ENCODE measurements at regions not wholly inside any gene's neighbourhood (a gene's known extent, or its start where the extent isn't known, plus 50 kb on each side); places are given as distances from the start of the nearest gene placed in this dataset.
"Not testable (repeated sequence)": the region's sequence is repeated elsewhere in the genome, so short reads cannot be mapped to it uniquely, and the experiment has no call there.

- Histone ChIP-seq H3K27me3 (ENCODE audit: control insufficient read depth in 1 of 2, insufficient read depth in 2 of 2, low read length in 2 of 2) (no peaks in the 10 kb centered on the region), H3K9ac (ENCODE audit: low read depth in 1 of 2, low read length in 2 of 2) (no peak overlapping the region), H3K9me3 (ENCODE audit: control insufficient read depth in 1 of 2, low read length in 2 of 2) (peaks cover 0 to 4% of the 10 kb centered on the region in 2 donors), H3K27ac (ENCODE audit: low read depth, low read length) (no peak overlapping the region), H3K4me3 (ENCODE audit: low read depth in 1 of 2, low read length in 2 of 2) (no peak overlapping the region), H3K4me1 (ENCODE audit: control insufficient read depth in 1 of 2, insufficient read depth in 2 of 2, low read length in 2 of 2) (no peaks in the 10 kb centered on the region), H3K36me3 (ENCODE audit: control insufficient read depth in 1 of 2, insufficient read depth in 2 of 2, low read length in 2 of 2) (no peaks in the 10 kb centered on the region)
Observed at GRCh38 chr5:36778336-36778735, 98.2 kb upstream of the NIPBL start.

GRCh38 chr5:36782612-36783011 lies 94.0 kb upstream of the NIPBL start:
- not testable (repeated sequence) for H3K4me3 ChIP-seq (ENCODE audit: low read depth in 1 of 2, low read length in 2 of 2); H3K27ac ChIP-seq (ENCODE audit: low read depth, low read length); H3K36me3 ChIP-seq (ENCODE audit: control insufficient read depth in 1 of 2, insufficient read depth in 2 of 2, low read length in 2 of 2); H3K27me3 ChIP-seq (ENCODE audit: control insufficient read depth in 1 of 2, insufficient read depth in 2 of 2, low read length in 2 of 2); H3K9ac ChIP-seq (ENCODE audit: low read depth in 1 of 2, low read length in 2 of 2); H3K9me3 ChIP-seq (ENCODE audit: control insufficient read depth in 1 of 2, low read length in 2 of 2)
- H3K4me1 ChIP-seq (ENCODE audit: control insufficient read depth in 1 of 2, insufficient read depth in 2 of 2, low read length in 2 of 2), result peaks cover 11 to 14% of the 10 kb centered on the region in 2 donors

- Histone ChIP-seq H3K36me3 (ENCODE audit: control insufficient read depth in 1 of 2, insufficient read depth in 2 of 2, low read length in 2 of 2) (no peaks in the 10 kb centered on the region), H3K9me3 (ENCODE audit: control insufficient read depth in 1 of 2, low read length in 2 of 2) (no peaks in the 10 kb centered on the region), H3K27me3 (ENCODE audit: control insufficient read depth in 1 of 2, insufficient read depth in 2 of 2, low read length in 2 of 2) (no peaks in the 10 kb centered on the region), H3K4me1 (ENCODE audit: control insufficient read depth in 1 of 2, insufficient read depth in 2 of 2, low read length in 2 of 2) (peaks cover 21 to 26% of the 10 kb centered on the region in 2 donors), H3K9ac (ENCODE audit: low read depth in 1 of 2, low read length in 2 of 2) (no peak overlapping the region), H3K4me3 (ENCODE audit: low read depth in 1 of 2, low read length in 2 of 2) (peak overlapping the region in 1 of 2 donors; percentile 9), H3K27ac (ENCODE audit: low read depth, low read length) (no peak overlapping the region)
Observed at GRCh38 chr5:36786448-36787012, 90.0 kb upstream of the NIPBL start.

GRCh38 chr5:36787365-36788093 lies 89.0 kb upstream of the NIPBL start:
- Histone ChIP-seq H3K9ac (ENCODE audit: low read depth in 1 of 2, low read length in 2 of 2) (no peak overlapping the region), H3K4me1 (ENCODE audit: control insufficient read depth in 1 of 2, insufficient read depth in 2 of 2, low read length in 2 of 2) (peaks cover 21 to 26% of the 10 kb centered on the region in 2 donors), H3K4me3 (ENCODE audit: low read depth in 1 of 2, low read length in 2 of 2) (no peak overlapping the region), H3K36me3 (ENCODE audit: control insufficient read depth in 1 of 2, insufficient read depth in 2 of 2, low read length in 2 of 2) (no peaks in the 10 kb centered on the region), H3K27me3 (ENCODE audit: control insufficient read depth in 1 of 2, insufficient read depth in 2 of 2, low read length in 2 of 2) (no peaks in the 10 kb centered on the region), H3K9me3 (ENCODE audit: control insufficient read depth in 1 of 2, low read length in 2 of 2) (no peaks in the 10 kb centered on the region), H3K27ac (ENCODE audit: low read depth, low read length) (no peak overlapping the region)

GRCh38 chr5:36790847-36791246 lies 85.7 kb upstream of the NIPBL start:
- H3K27me3 ChIP-seq (ENCODE audit: control insufficient read depth in 1 of 2, insufficient read depth in 2 of 2, low read length in 2 of 2), result no peaks in the 10 kb centered on the region
- no peaks in the 10 kb centered on the region for H3K9me3 ChIP-seq (ENCODE audit: control insufficient read depth in 1 of 2, low read length in 2 of 2)
- H3K36me3 ChIP-seq (ENCODE audit: control insufficient read depth in 1 of 2, insufficient read depth in 2 of 2, low read length in 2 of 2), result no peaks in the 10 kb centered on the region
- H3K4me3 ChIP-seq (ENCODE audit: low read depth in 1 of 2, low read length in 2 of 2), result no peak overlapping the region
- peaks cover 21 to 24% of the 10 kb centered on the region in 2 donors for H3K4me1 ChIP-seq (ENCODE audit: control insufficient read depth in 1 of 2, insufficient read depth in 2 of 2, low read length in 2 of 2)
- no peak overlapping the region for H3K9ac ChIP-seq (ENCODE audit: low read depth in 1 of 2, low read length in 2 of 2)
- H3K27ac ChIP-seq (ENCODE audit: low read depth, low read length), result no peak overlapping the region

- Histone ChIP-seq H3K4me3 (ENCODE audit: low read depth in 1 of 2, low read length in 2 of 2) (no peak overlapping the region), H3K27ac (ENCODE audit: low read depth, low read length) (no peak overlapping the region), H3K27me3 (ENCODE audit: control insufficient read depth in 1 of 2, insufficient read depth in 2 of 2, low read length in 2 of 2) (no peaks in the 10 kb centered on the region), H3K9me3 (ENCODE audit: control insufficient read depth in 1 of 2, low read length in 2 of 2) (no peaks in the 10 kb centered on the region), H3K4me1 (ENCODE audit: control insufficient read depth in 1 of 2, insufficient read depth in 2 of 2, low read length in 2 of 2) (peaks cover 10 to 12% of the 10 kb centered on the region in 2 donors), H3K36me3 (ENCODE audit: control insufficient read depth in 1 of 2, insufficient read depth in 2 of 2, low read length in 2 of 2) (no peaks in the 10 kb centered on the region), H3K9ac (ENCODE audit: low read depth in 1 of 2, low read length in 2 of 2) (no peak overlapping the region)
Observed at GRCh38 chr5:36792560-36793180, 83.9 kb upstream of the NIPBL start.

- H3K4me3 ChIP-seq (ENCODE audit: low read depth in 1 of 2, low read length in 2 of 2), result no peak overlapping the region
- H3K27ac ChIP-seq (ENCODE audit: low read depth, low read length), result no peak overlapping the region
- no peaks in the 10 kb centered on the region for H3K36me3 ChIP-seq (ENCODE audit: control insufficient read depth in 1 of 2, insufficient read depth in 2 of 2, low read length in 2 of 2)
- no peaks in the 10 kb centered on the region for H3K9me3 ChIP-seq (ENCODE audit: control insufficient read depth in 1 of 2, low read length in 2 of 2)
- no peaks in the 10 kb centered on the region for H3K4me1 ChIP-seq (ENCODE audit: control insufficient read depth in 1 of 2, insufficient read depth in 2 of 2, low read length in 2 of 2)
- no peaks in the 10 kb centered on the region for H3K27me3 ChIP-seq (ENCODE audit: control insufficient read depth in 1 of 2, insufficient read depth in 2 of 2, low read length in 2 of 2)
- no peak overlapping the region for H3K9ac ChIP-seq (ENCODE audit: low read depth in 1 of 2, low read length in 2 of 2)
Observed at GRCh38 chr5:36795366-36795765, 81.2 kb upstream of the NIPBL start.

- H3K9me3 ChIP-seq (ENCODE audit: control insufficient read depth in 1 of 2, low read length in 2 of 2), result no peaks in the 10 kb centered on the region
- no peak overlapping the region for H3K27ac ChIP-seq (ENCODE audit: low read depth, low read length)
- H3K4me1 ChIP-seq (ENCODE audit: control insufficient read depth in 1 of 2, insufficient read depth in 2 of 2, low read length in 2 of 2), result no peaks in the 10 kb centered on the region
- H3K4me3 ChIP-seq (ENCODE audit: low read depth in 1 of 2, low read length in 2 of 2), result no peak overlapping the region
- H3K9ac ChIP-seq (ENCODE audit: low read depth in 1 of 2, low read length in 2 of 2), result no peak overlapping the region
- H3K27me3 ChIP-seq (ENCODE audit: control insufficient read depth in 1 of 2, insufficient read depth in 2 of 2, low read length in 2 of 2), result no peaks in the 10 kb centered on the region
- H3K36me3 ChIP-seq (ENCODE audit: control insufficient read depth in 1 of 2, insufficient read depth in 2 of 2, low read length in 2 of 2), result no peaks in the 10 kb centered on the region
Observed at GRCh38 chr5:36796155-36796554, 80.4 kb upstream of the NIPBL start.

GRCh38 chr5:36801523-36801922 lies 75.0 kb upstream of the NIPBL start:
- H3K9ac ChIP-seq (ENCODE audit: low read depth in 1 of 2, low read length in 2 of 2), result no peak overlapping the region
- no peak overlapping the region for H3K27ac ChIP-seq (ENCODE audit: low read depth, low read length)
- no peaks in the 10 kb centered on the region for H3K9me3 ChIP-seq (ENCODE audit: control insufficient read depth in 1 of 2, low read length in 2 of 2)
- peaks cover 0 to 8% of the 10 kb centered on the region in 2 donors for H3K4me1 ChIP-seq (ENCODE audit: control insufficient read depth in 1 of 2, insufficient read depth in 2 of 2, low read length in 2 of 2)
- H3K27me3 ChIP-seq (ENCODE audit: control insufficient read depth in 1 of 2, insufficient read depth in 2 of 2, low read length in 2 of 2), result no peaks in the 10 kb centered on the region
- H3K36me3 ChIP-seq (ENCODE audit: control insufficient read depth in 1 of 2, insufficient read depth in 2 of 2, low read length in 2 of 2), result no peaks in the 10 kb centered on the region
- no peak overlapping the region for H3K4me3 ChIP-seq (ENCODE audit: low read depth in 1 of 2, low read length in 2 of 2)

GRCh38 chr5:36802187-36802586 lies 74.4 kb upstream of the NIPBL start:
- no peak overlapping the region for H3K9ac ChIP-seq (ENCODE audit: low read depth in 1 of 2, low read length in 2 of 2)
- H3K36me3 ChIP-seq (ENCODE audit: control insufficient read depth in 1 of 2, insufficient read depth in 2 of 2, low read length in 2 of 2), result no peaks in the 10 kb centered on the region
- peaks cover 0 to 8% of the 10 kb centered on the region in 2 donors for H3K4me1 ChIP-seq (ENCODE audit: control insufficient read depth in 1 of 2, insufficient read depth in 2 of 2, low read length in 2 of 2)
- H3K27ac ChIP-seq (ENCODE audit: low read depth, low read length), result no peak overlapping the region
- no peak overlapping the region for H3K4me3 ChIP-seq (ENCODE audit: low read depth in 1 of 2, low read length in 2 of 2)
- no peaks in the 10 kb centered on the region for H3K9me3 ChIP-seq (ENCODE audit: control insufficient read depth in 1 of 2, low read length in 2 of 2)
- no peaks in the 10 kb centered on the region for H3K27me3 ChIP-seq (ENCODE audit: control insufficient read depth in 1 of 2, insufficient read depth in 2 of 2, low read length in 2 of 2)

Data from duodenal mucosa (tissue), 2 donors.